ENCODE measurements at regions not wholly inside any gene's neighbourhood (a gene's known extent, or its start where the extent isn't known, plus 50 kb on each side); places are given as distances from the start of the nearest gene placed in this dataset.

DNA sequence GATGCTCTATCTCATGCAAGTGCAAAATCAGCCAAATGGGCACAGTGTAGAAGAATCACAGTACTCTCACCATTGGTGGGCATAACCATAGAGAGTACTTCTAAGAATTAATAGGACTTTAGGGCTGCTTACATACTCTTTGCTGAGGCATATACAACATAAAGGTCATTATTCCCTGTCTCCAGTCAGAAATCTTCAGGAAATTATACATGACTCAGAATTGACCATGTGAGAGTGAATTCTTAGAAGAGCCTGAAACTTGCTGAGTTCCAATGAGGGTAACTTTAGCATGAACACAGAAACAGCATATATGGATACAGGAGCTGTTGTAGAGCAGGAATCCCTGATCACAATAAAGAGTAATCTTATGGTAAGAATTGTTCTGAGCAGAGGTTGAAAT, 498.7 kb downstream of the TENT5A start:
- Histone ChIP-seq H3K9me3 (no peaks in the 10 kb centered on the region), H3K27ac (no peak overlapping the region), H3K4me3 (no peak overlapping the region), H3K27me3 (no peaks in the 10 kb centered on the region), H3K36me3 (no peaks in the 10 kb centered on the region), H3K4me1 (no peaks in the 10 kb centered on the region)
- DNase-seq: no peak
- TF ChIP-seq, protein P1, sequence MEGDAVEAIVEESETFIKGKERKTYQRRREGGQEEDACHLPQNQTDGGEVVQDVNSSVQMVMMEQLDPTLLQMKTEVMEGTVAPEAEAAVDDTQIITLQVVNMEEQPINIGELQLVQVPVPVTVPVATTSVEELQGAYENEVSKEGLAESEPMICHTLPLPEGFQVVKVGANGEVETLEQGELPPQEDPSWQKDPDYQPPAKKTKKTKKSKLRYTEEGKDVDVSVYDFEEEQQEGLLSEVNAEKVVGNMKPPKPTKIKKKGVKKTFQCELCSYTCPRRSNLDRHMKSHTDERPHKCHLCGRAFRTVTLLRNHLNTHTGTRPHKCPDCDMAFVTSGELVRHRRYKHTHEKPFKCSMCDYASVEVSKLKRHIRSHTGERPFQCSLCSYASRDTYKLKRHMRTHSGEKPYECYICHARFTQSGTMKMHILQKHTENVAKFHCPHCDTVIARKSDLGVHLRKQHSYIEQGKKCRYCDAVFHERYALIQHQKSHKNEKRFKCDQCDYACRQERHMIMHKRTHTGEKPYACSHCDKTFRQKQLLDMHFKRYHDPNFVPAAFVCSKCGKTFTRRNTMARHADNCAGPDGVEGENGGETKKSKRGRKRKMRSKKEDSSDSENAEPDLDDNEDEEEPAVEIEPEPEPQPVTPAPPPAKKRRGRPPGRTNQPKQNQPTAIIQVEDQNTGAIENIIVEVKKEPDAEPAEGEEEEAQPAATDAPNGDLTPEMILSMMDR (IDR thresholded peaks at IDR 0.05): no peak
- intact Hi-C loops (cut with DNase I): no loop called here
- ATAC-seq: no peak

DNA sequence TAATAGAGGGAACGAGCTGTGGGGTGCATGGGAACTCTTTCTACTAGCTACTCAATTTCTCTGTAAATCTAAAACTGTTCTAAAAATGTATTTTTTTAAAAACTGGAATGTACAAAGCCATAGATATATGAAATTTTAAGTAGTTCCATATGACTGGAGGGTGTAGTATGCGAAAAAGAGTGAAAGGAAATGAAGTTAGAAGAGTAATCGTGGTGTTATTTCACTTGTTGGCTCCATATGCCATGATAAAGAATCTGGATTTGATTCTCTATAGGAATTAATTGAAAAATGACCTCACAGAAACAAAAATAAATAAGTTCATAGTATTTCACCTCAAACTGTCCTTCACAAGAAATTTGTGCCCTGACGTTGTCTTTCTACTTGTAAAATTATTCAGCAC, 500.2 kb downstream of the TENT5A start:
- no peak overlapping the region for H3K27ac ChIP-seq
- ATAC-seq: no peak
- no peaks in the 10 kb centered on the region for H3K4me1 ChIP-seq
- no peaks in the 10 kb centered on the region for H3K36me3 ChIP-seq
- no peaks in the 10 kb centered on the region for H3K27me3 ChIP-seq
- no peak overlapping the region for H3K4me3 ChIP-seq
- H3K9me3 ChIP-seq: no peaks in the 10 kb centered on the region
- DNase-seq: no peak
- TF ChIP-seq, protein P1 (IDR thresholded peaks at IDR 0.05): no peak
- intact Hi-C loops (cut with DNase I): no loop called here

DNA sequence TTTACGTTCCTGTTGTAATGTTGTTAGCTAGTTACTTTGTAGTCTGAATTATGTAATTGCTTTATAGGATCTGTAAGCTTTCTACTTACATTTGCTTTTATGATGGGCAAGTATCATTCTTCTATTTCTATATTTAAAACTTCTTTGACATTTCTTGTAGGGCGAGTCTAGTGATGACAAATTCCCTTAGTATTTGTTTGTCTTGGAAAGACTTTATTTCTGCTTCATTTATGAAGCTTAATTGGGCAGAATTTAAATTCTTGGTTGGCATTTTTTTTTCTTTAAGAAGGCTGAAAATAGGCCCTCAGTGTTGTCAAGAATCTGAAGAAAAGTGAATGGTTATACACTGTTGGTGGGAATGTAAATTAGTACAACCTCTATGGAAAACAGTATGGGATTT, 506.3 kb downstream of the TENT5A start:
- no peak for ATAC-seq
- H3K9me3 ChIP-seq: peaks cover 2% of the 10 kb centered on the region

DNA sequence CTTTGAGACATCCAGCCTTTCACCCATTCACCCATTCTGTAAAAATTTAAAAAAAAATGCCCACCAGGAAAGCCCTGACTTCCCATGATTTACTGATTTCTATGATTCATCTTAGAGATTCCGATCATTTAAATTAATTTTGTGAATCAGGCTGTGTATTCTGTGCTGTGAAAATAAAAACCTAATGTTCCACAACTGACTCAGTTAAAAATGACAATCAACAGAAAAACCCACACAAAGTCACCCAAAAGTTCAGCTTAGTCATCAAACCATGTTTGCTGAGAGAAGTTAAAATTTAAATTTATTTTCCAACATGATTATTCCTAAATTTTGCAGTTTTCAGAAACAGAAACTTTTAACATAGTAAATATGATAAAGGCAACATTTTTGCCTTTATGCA, 509.9 kb downstream of the TENT5A start:
- Histone ChIP-seq H3K9me3 (peaks cover 2% of the 10 kb centered on the region), H3K4me1 (no peaks in the 10 kb centered on the region), H3K27me3 (no peaks in the 10 kb centered on the region), H3K4me3 (no peak overlapping the region), H3K36me3 (no peaks in the 10 kb centered on the region), H3K27ac (no peak overlapping the region)
- DNase-seq: no peak
- TF ChIP-seq, protein P1 (IDR thresholded peaks at IDR 0.05): no peak
- ATAC-seq: no peak
- intact Hi-C loops (cut with DNase I): no loop called here

More for the DNA sequence above, 506.3 kb downstream of the TENT5A start:
- Histone ChIP-seq H3K27ac (no peak overlapping the region), H3K27me3 (no peaks in the 10 kb centered on the region), H3K4me3 (no peak overlapping the region), H3K4me1 (no peaks in the 10 kb centered on the region), H3K36me3 (no peaks in the 10 kb centered on the region)
- intact Hi-C loops (cut with DNase I): no loop called here
- DNase-seq: no peak
- TF ChIP-seq, protein P1 (IDR thresholded peaks at IDR 0.05): no peak

DNA sequence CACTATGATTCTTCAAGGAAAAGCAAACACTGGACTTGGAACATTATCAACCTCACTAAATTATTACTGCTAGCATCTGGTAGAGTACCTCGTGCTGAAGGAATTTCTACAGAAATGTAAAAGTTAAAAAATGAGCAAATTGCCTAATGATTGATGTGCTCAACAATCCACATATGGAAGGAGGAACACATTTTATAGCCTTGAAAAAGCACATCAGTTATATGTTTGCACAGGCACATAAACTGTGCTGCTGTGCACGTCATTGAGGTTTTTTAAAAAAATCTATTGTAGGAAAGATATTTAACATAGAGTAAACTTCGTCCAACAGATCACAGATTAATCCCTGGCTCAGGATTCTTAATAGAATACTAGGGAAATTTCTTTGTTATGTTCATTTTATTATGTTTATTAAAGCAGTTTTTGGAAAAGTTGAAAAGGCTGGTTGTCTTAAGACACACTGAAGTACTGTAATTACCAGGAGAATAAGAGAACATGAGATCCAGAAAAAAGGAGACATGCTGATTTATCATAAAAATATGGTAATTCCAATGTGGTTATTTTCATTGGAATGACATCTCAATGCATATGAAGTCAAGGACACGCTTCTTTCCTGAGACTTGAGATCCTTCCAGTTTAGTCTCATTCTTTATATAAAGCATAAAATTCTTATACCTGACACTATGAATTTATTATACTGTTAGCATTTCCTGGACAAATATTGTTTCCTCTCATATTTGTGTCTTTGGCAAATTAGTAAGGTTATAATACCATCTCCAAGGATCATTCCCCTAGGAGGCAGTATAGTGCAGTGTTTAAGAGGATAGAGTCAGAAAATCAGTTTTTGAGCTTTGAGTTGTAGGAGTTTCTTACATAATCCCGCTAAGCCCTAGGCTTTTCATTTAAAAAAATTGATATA, 511.1 kb downstream of the TENT5A start:
- DNase-seq (no peak), ATAC-seq (peak; percentile 61)
- Histone ChIP-seq H3K9me3 (peaks cover 2% of the 10 kb centered on the region), H3K27ac (no peak overlapping the region), H3K36me3 (no peaks in the 10 kb centered on the region), H3K27me3 (no peaks in the 10 kb centered on the region), H3K4me1 (no peaks in the 10 kb centered on the region), H3K4me3 (no peak overlapping the region)
- TF ChIP-seq, protein P1 (IDR thresholded peaks at IDR 0.05): peak; percentile 42
- intact Hi-C loops (cut with DNase I): no loop called here

Data from upper lobe of right lung (tissue), 1 donor.